ENCODE measurements at regions not wholly inside any gene's neighbourhood (a gene's known extent, or its start where the extent isn't known, plus 50 kb on each side); places are given as distances from the start of the nearest gene placed in this dataset.

- TF ChIP-seq POLR2AphosphoS5 (IDR thresholded peaks at IDR 0.05) (no peak), POLR2A (IDR thresholded peaks at IDR 0.05) (no peak)
- TF ChIP-seq, protein P1, sequence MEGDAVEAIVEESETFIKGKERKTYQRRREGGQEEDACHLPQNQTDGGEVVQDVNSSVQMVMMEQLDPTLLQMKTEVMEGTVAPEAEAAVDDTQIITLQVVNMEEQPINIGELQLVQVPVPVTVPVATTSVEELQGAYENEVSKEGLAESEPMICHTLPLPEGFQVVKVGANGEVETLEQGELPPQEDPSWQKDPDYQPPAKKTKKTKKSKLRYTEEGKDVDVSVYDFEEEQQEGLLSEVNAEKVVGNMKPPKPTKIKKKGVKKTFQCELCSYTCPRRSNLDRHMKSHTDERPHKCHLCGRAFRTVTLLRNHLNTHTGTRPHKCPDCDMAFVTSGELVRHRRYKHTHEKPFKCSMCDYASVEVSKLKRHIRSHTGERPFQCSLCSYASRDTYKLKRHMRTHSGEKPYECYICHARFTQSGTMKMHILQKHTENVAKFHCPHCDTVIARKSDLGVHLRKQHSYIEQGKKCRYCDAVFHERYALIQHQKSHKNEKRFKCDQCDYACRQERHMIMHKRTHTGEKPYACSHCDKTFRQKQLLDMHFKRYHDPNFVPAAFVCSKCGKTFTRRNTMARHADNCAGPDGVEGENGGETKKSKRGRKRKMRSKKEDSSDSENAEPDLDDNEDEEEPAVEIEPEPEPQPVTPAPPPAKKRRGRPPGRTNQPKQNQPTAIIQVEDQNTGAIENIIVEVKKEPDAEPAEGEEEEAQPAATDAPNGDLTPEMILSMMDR (IDR thresholded peaks at IDR 0.05): no peak
These were observed 204.4 kb downstream of the MREG start for GRCh38 chr2:215808996-215809395.
